Stimulated activated CD8-positive, alpha-beta memory T cell treated with anti-CD3 and anti-CD28 coated beads, Interleukin-12 subunit alpha, Interleukin-12 subunit beta, amount 100 ng/mL, for 24 hours (primary cell): ENCODE measurements at regions not wholly inside any gene's neighbourhood (a gene's known extent, or its start where the extent isn't known, plus 50 kb on each side); places are given as distances from the start of the nearest gene placed in this dataset.
"Not testable (repeated sequence)": the region's sequence is repeated elsewhere in the genome, so short reads cannot be mapped to it uniquely, and the experiment has no call there.

Experiments used
- DNase-seq: peaks from one replicate; pipeline ENCODE4 v3.0.0-alpha.2; 2020; ENCODE audit errors: extremely low read depth

- no peak for DNase-seq
Measured at GRCh38 chr15:62854420-62855084, 188.0 kb upstream of the TPM1 start.

GRCh38 chr15:62855085-62855476, 187.5 kb upstream of the TPM1 start:
- no peak for DNase-seq

GRCh38 chr15:62856466-62857246, 185.9 kb upstream of the TPM1 start:
- no peak for DNase-seq

- DNase-seq, result no peak
Measured at GRCh38 chr15:62857411-62857853, 185.1 kb upstream of the TPM1 start.

DNA sequence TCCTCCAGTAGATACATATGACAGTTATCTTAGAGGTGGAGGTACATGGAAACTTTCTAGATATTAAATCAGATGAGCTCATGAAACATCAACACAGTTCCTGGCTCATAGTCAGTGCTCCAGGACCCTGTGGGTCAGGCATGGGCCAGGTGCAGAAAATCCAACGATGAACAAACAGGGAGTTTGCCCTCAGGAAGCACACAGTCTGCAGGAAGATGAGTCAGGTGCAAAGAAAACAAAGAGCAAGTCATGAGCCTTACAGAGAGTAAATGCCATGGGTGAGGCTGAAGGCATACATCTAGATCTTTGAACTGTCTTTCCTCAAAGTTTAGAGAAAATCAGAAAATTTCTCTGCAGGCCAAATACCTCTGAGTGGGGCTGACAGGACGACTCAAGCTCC, 184.2 kb upstream of the TPM1 start:
- DNase-seq, result no peak

- DNase-seq, result no peak
Measured at GRCh38 chr15:62862717-62863116, 179.8 kb upstream of the TPM1 start.

GRCh38 chr15:62866366-62866765, 176.2 kb upstream of the TPM1 start:
- DNase-seq, result no peak

DNA sequence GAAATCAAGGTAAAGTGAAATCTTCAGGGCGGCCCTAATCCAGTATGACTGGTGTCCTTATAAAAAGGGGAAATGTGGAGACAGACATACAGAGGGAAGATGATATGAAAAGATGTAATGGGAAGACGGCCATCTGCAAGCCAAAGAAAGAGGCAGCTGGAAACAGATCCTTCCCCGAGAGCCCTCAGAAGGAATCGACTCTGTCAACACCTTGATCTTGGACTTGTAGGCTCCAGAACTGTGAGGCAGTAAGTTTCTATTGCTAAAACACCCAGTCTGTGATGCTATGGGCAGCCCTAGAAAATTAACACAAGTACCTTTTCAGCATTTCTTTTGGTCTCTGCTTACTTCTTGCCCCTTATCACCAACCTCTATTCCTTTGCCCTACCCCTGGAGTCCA, 174.7 kb upstream of the TPM1 start:
- DNase-seq, result no peak

DNA sequence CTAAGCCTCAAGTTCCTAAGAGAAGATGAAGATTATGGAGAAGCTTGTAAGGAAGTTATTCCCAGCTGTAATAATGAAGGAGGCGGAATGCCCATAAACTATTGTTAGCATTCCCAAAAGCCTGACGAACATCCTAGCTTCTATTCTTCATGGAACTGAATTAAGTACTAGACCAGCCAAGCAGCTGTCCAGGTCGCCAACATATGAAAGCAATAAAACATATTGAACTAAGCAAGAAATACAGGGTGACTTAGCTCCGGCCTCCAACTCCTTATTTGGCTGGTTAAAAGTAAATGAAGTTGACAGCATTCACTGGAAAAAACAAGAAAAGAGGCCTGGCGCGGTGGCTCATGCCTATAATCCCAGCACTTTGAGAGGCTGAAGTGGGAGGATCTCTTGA, 174.0 kb upstream of the TPM1 start:
- no peak for DNase-seq

GRCh38 chr15:62869116-62869515, 173.4 kb upstream of the TPM1 start:
- no peak for DNase-seq

GRCh38 chr15:62870216-62870615, 172.3 kb upstream of the TPM1 start:
- DNase-seq, result no peak

DNA sequence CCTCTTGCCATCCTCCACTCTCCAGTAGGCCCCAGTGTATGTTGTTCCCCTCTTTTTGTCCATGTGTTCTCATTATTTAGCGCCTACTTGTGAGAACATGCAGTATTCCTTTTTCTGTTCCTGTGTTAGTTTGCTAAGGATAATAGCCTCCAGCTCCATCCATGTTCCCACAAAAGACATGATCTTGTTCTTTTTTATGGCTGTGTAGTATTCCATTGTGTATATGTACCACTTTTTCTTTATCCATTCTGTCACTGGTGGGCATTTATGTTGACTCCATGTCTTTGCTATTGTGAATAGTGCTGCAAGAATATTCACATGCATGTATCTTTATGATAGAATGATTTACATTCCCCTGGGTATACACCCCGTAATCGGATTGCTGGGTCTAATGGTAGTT, 171.8 kb upstream of the TPM1 start:
- DNase-seq, result not testable (repeated sequence)

DNA sequence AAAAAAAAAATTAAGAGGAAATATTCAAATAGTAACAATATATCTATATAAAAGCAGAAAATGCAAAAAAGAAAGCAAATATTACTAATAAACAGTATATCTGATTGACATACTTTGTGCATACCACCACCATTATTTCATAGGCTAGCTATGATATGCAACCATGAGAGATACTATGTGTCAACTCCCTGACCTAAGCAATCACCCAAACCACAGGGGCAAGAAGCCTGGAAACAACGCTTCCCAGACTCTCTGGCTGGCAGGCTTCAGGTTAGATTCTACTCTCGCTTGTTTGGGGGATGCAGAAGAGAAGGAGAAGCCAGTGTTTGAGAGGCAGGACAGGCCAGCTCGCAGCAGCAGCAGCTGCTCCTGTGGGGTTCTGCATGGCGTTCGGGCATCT, 169.3 kb upstream of the TPM1 start:
- no peak for DNase-seq

DNA sequence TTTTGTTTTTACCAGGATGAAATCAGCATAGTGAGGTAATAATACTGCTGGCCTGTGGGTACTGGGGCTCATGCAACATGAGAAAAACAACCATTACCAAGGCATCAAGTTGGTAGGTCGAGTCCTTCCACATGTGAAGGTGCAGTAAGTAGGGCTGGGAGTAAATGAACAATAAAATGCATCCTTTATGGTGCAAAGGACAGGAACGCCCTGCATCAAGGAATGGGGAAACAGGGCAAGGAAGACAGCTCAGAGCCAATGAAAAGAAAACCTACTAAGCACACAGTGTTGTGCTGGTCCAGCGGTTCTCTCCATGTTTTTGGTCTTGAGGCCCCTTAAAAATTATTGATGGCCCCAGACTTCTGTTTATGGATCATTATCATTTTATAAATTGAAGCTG, 168.5 kb upstream of the TPM1 start:
- no peak for DNase-seq

GRCh38 chr15:62874959-62875625, 167.5 kb upstream of the TPM1 start:
- DNase-seq, result no peak

- DNase-seq, result no peak
Measured at GRCh38 chr15:62875626-62876021, 166.9 kb upstream of the TPM1 start.

- DNase-seq, result no peak
Measured at GRCh38 chr15:62877276-62877857, 165.2 kb upstream of the TPM1 start.

GRCh38 chr15:62878070-62878469, 164.5 kb upstream of the TPM1 start:
- no peak for DNase-seq

DNA sequence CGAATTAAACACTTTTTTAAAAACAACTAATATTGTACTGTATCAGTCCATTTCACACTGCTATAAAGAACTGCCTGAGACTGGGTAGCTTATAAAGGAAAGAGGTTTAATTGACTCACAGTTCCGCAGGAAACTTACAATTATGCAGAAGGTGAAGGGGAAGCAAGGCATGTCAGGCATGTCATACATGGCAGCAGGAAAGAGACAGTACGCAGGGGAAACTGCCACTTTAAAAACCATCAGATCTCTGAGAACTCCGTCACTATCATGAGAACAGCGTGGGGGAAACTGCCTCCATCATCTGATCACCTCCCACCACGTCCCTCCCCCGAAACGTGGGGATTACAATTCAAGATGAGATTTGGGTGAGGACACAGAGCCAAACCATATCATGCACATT, 162.8 kb upstream of the TPM1 start:
- no peak for DNase-seq

DNA sequence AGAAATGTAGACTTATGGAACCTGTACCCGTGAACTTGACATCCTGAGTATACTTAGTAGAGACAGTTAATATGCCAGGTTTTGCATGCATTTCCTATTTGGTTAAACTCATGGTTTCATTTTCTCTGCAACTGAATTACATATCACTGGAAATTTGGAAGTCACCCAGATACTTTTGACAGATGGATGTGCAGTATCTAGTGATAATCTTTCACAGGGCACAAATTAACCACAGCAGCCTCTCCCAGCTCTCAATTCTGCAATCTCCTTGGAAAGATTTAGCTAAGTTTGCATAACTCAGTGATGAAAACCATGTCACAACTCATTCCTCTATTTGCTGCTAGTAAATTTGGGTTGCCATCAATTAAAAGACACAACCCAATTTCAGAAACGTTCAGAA, 162.3 kb upstream of the TPM1 start:
- no peak for DNase-seq

DNA sequence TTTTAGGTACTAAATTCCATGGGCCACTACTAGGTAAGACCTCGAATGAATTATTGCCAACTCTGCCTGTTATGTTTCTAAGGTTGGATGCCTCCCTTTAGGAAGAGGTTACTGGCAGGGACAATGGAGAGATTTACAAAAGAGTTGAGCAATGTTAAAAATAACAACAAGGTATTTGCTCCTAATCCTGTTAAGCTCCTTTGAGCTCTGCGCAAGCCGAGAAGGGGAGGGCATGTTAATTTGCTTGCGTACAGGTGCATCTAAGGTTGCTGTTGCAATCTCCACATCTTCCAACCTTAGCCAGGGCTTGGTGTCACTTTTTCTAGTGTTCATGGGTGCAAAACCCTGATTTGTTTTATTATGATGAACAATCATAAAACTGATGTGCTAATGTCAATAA, 161.5 kb upstream of the TPM1 start:
- DNase-seq, result no peak

GRCh38 chr15:62883938-62884479, 158.5 kb upstream of the TPM1 start:
- no peak for DNase-seq
